ENCODE measurements at regions not wholly inside any gene's neighbourhood (a gene's known extent, or its start where the extent isn't known, plus 50 kb on each side); places are given as distances from the start of the nearest gene placed in this dataset.

GRCh38 chr9:30012622-30013021 is 2371.8 kb upstream of the ACO1 start:
- H3K9me3 ChIP-seq (ENCODE audit: insufficient read depth, low read length): no peaks in the 10 kb centered on the region
- DNase-seq (ENCODE audit: low read depth, low spot score): no peak
- no peaks in the 10 kb centered on the region for H3K27me3 ChIP-seq (ENCODE audit: insufficient read depth, insufficient read length)
- H3K4me1 ChIP-seq (ENCODE audit: insufficient read depth, insufficient read length): no peaks in the 10 kb centered on the region
- no peak overlapping the region for H3K9ac ChIP-seq (ENCODE audit: insufficient read length, low read depth)
- H3K4me3 ChIP-seq (ENCODE audit: insufficient read length, low read depth): no peak overlapping the region
- TF ChIP-seq YY1 (IDR thresholded peaks at IDR 0.05; ENCODE audit: insufficient read depth, insufficient read length): no peak
- no peak for TF ChIP-seq ZNF274 (IDR thresholded peaks at IDR 0.05; ENCODE audit: low read depth, low read length)
- TF ChIP-seq SUZ12 (IDR thresholded peaks at IDR 0.05; ENCODE audit: extremely low read depth, insufficient read depth, insufficient read length): no peak
- H3K36me3 ChIP-seq (ENCODE audit: insufficient read depth, insufficient read length, low read length): no peaks in the 10 kb centered on the region

GRCh38 chr9:30015073-30015472 is 2369.4 kb upstream of the ACO1 start:
- Histone ChIP-seq H3K27me3 (ENCODE audit: insufficient read depth, insufficient read length) (no peaks in the 10 kb centered on the region), H3K4me3 (ENCODE audit: insufficient read length, low read depth) (no peak overlapping the region), H3K9ac (ENCODE audit: insufficient read length, low read depth) (no peak overlapping the region), H3K4me1 (ENCODE audit: insufficient read depth, insufficient read length) (no peaks in the 10 kb centered on the region), H3K36me3 (ENCODE audit: insufficient read depth, insufficient read length, low read length) (no peaks in the 10 kb centered on the region), H3K9me3 (ENCODE audit: insufficient read depth, low read length) (no peaks in the 10 kb centered on the region)
- TF ChIP-seq ZNF274 (IDR thresholded peaks at IDR 0.05; ENCODE audit: low read depth, low read length) (no peak), SUZ12 (IDR thresholded peaks at IDR 0.05; ENCODE audit: extremely low read depth, insufficient read depth, insufficient read length) (no peak)
- DNase-seq (ENCODE audit: low read depth, low spot score): no peak

GRCh38 chr9:30020161-30020560 is 2364.3 kb upstream of the ACO1 start:
- TF ChIP-seq YY1 (IDR thresholded peaks at IDR 0.05; ENCODE audit: insufficient read depth, insufficient read length) (no peak), SUZ12 (IDR thresholded peaks at IDR 0.05; ENCODE audit: extremely low read depth, insufficient read depth, insufficient read length) (no peak), ZNF274 (IDR thresholded peaks at IDR 0.05; ENCODE audit: low read depth, low read length) (no peak)
- no peak for DNase-seq (ENCODE audit: low read depth, low spot score)

GRCh38 chr9:30035761-30036160 is 2348.7 kb upstream of the ACO1 start:
- Histone ChIP-seq H3K9ac (ENCODE audit: insufficient read length, low read depth) (no peak overlapping the region), H3K36me3 (ENCODE audit: insufficient read depth, insufficient read length, low read length) (no peaks in the 10 kb centered on the region), H3K4me1 (ENCODE audit: insufficient read depth, insufficient read length) (no peaks in the 10 kb centered on the region), H3K4me3 (ENCODE audit: insufficient read length, low read depth) (no peak overlapping the region), H3K9me3 (ENCODE audit: insufficient read depth, low read length) (no peaks in the 10 kb centered on the region), H3K27me3 (ENCODE audit: insufficient read depth, insufficient read length) (no peaks in the 10 kb centered on the region)
- TF ChIP-seq SUZ12 (IDR thresholded peaks at IDR 0.05; ENCODE audit: extremely low read depth, insufficient read depth, insufficient read length): no peak
- no peak for TF ChIP-seq YY1 (IDR thresholded peaks at IDR 0.05; ENCODE audit: insufficient read depth, insufficient read length)
- no peak for TF ChIP-seq ZNF274 (IDR thresholded peaks at IDR 0.05; ENCODE audit: low read depth, low read length)
- no peak for DNase-seq (ENCODE audit: low read depth, low spot score)

More at GRCh38 chr9:30020161-30020560, 2364.3 kb upstream of the ACO1 start:
- H3K9me3 ChIP-seq (ENCODE audit: insufficient read depth, low read length): no peaks in the 10 kb centered on the region
- no peak overlapping the region for H3K9ac ChIP-seq (ENCODE audit: insufficient read length, low read depth)
- no peaks in the 10 kb centered on the region for H3K36me3 ChIP-seq (ENCODE audit: insufficient read depth, insufficient read length, low read length)
- no peaks in the 10 kb centered on the region for H3K27me3 ChIP-seq (ENCODE audit: insufficient read depth, insufficient read length)
- no peaks in the 10 kb centered on the region for H3K4me1 ChIP-seq (ENCODE audit: insufficient read depth, insufficient read length)
- no peak overlapping the region for H3K4me3 ChIP-seq (ENCODE audit: insufficient read length, low read depth)

- no peak overlapping the region for H3K9ac ChIP-seq (ENCODE audit: insufficient read length, low read depth)
- H3K27me3 ChIP-seq (ENCODE audit: insufficient read depth, insufficient read length): no peaks in the 10 kb centered on the region
- H3K4me3 ChIP-seq (ENCODE audit: insufficient read length, low read depth): no peak overlapping the region
- TF ChIP-seq ZNF274 (IDR thresholded peaks at IDR 0.05; ENCODE audit: low read depth, low read length) (no peak), YY1 (IDR thresholded peaks at IDR 0.05; ENCODE audit: insufficient read depth, insufficient read length) (no peak), SUZ12 (IDR thresholded peaks at IDR 0.05; ENCODE audit: extremely low read depth, insufficient read depth, insufficient read length) (no peak)
- no peaks in the 10 kb centered on the region for H3K36me3 ChIP-seq (ENCODE audit: insufficient read depth, insufficient read length, low read length)
- no peaks in the 10 kb centered on the region for H3K9me3 ChIP-seq (ENCODE audit: insufficient read depth, low read length)
- DNase-seq (ENCODE audit: low read depth, low spot score): no peak
- no peaks in the 10 kb centered on the region for H3K4me1 ChIP-seq (ENCODE audit: insufficient read depth, insufficient read length)
Measured at GRCh38 chr9:30036558-30036957, 2347.9 kb upstream of the ACO1 start.

- H3K4me3 ChIP-seq (ENCODE audit: insufficient read length, low read depth): no peak overlapping the region
Measured at GRCh38 chr9:30039712-30040111, 2344.7 kb upstream of the ACO1 start.

GRCh38 chr9:30048396-30048795 is 2336.0 kb upstream of the ACO1 start:
- TF ChIP-seq YY1 (IDR thresholded peaks at IDR 0.05; ENCODE audit: insufficient read depth, insufficient read length) (no peak), ZNF274 (IDR thresholded peaks at IDR 0.05; ENCODE audit: low read depth, low read length) (no peak), SUZ12 (IDR thresholded peaks at IDR 0.05; ENCODE audit: extremely low read depth, insufficient read depth, insufficient read length) (no peak)

More at GRCh38 chr9:30039712-30040111, 2344.7 kb upstream of the ACO1 start:
- H3K36me3 ChIP-seq (ENCODE audit: insufficient read depth, insufficient read length, low read length): no peaks in the 10 kb centered on the region
- DNase-seq (ENCODE audit: low read depth, low spot score): no peak
- no peak overlapping the region for H3K9ac ChIP-seq (ENCODE audit: insufficient read length, low read depth)
- H3K4me1 ChIP-seq (ENCODE audit: insufficient read depth, insufficient read length): no peaks in the 10 kb centered on the region
- no peak for TF ChIP-seq ZNF274 (IDR thresholded peaks at IDR 0.05; ENCODE audit: low read depth, low read length)
- no peak for TF ChIP-seq SUZ12 (IDR thresholded peaks at IDR 0.05; ENCODE audit: extremely low read depth, insufficient read depth, insufficient read length)
- TF ChIP-seq YY1 (IDR thresholded peaks at IDR 0.05; ENCODE audit: insufficient read depth, insufficient read length): no peak
- H3K9me3 ChIP-seq (ENCODE audit: insufficient read depth, low read length): no peaks in the 10 kb centered on the region
- H3K27me3 ChIP-seq (ENCODE audit: insufficient read depth, insufficient read length): no peaks in the 10 kb centered on the region

More at GRCh38 chr9:30048396-30048795, 2336.0 kb upstream of the ACO1 start:
- H3K4me1 ChIP-seq (ENCODE audit: insufficient read depth, insufficient read length): no peaks in the 10 kb centered on the region
- DNase-seq (ENCODE audit: low read depth, low spot score): no peak
- H3K9me3 ChIP-seq (ENCODE audit: insufficient read depth, low read length): no peaks in the 10 kb centered on the region
- H3K4me3 ChIP-seq (ENCODE audit: insufficient read length, low read depth): no peak overlapping the region
- H3K9ac ChIP-seq (ENCODE audit: insufficient read length, low read depth): no peak overlapping the region
- no peaks in the 10 kb centered on the region for H3K27me3 ChIP-seq (ENCODE audit: insufficient read depth, insufficient read length)
- no peaks in the 10 kb centered on the region for H3K36me3 ChIP-seq (ENCODE audit: insufficient read depth, insufficient read length, low read length)

All from NT2/D1 (cell line).